A549 (cell line): ENCODE measurements at regions not wholly inside any gene's neighbourhood (a gene's known extent, or its start where the extent isn't known, plus 50 kb on each side); places are given as distances from the start of the nearest gene placed in this dataset.

Experiments used
- CTCF ChIP-seq: fragments of >200 bp; sonication (Bioruptor Twin); formaldehyde crosslinking; IDR thresholded peaks from 3 replicates; pipeline ENCODE4 v1.5.1; 2016
- EHMT2 ChIP-seq: fragments of 200-600 bp; sonication (generic); IDR thresholded peaks from 2 replicates; pipeline ENCODE4 v1.6.1; 2016; ENCODE audit warnings: antibody characterized with exemption, low read depth, mild to moderate bottlenecking, moderate library complexity
- KDM1A ChIP-seq: fragments of 200-600 bp; sonication (generic); IDR thresholded peaks from 2 replicates; pipeline ENCODE4 v1.6.1; 2016; ENCODE audit warnings: low read depth, mild to moderate bottlenecking
- MYC ChIP-seq: IDR thresholded peaks from 2 replicates; pipeline ENCODE4 v1.6.1; 2012; ENCODE audit warnings: mild to moderate bottlenecking, inconsistent platforms, low read length, improper control_type of control experiment, borderline replicate concordance
- PBX3 ChIP-seq: IDR thresholded peaks from 2 replicates; pipeline ENCODE4 v1.6.1; 2012
- POLR2A ChIP-seq: IDR thresholded peaks from 2 replicates; pipeline ENCODE4 v1.6.1; 2012; ENCODE audit warnings: mild to moderate bottlenecking, low read length
- POLR2AphosphoS2 ChIP-seq: conservative IDR thresholded peaks from 2 replicates; pipeline ENCODE4 v1.6.1; 2012; ENCODE audit warnings: low read length, improper control_type of control experiment, inconsistent platforms
- TFCP2L1 ChIP-seq: fragments of 250-450 bp; sonication (Bioruptor Pico); IDR thresholded peaks from 2 replicates; pipeline ENCODE4 v1.5.0; 2021; ENCODE audit warnings: mild to moderate bottlenecking

GRCh38 chr1:87506147-87506546, 177.5 kb downstream of the LMO4 start:
- no peak for TF ChIP-seq CTCF
- TF ChIP-seq PBX3: no peak
- TF ChIP-seq POLR2A: no peak
- no peak for TF ChIP-seq KDM1A
- no peak for TF ChIP-seq POLR2AphosphoS2
- no peak for TF ChIP-seq TFCP2L1 (CRISPR knock-in tag)
- no peak for TF ChIP-seq MYC
- no peak for TF ChIP-seq EHMT2
